ENCODE measurements at regions not wholly inside any gene's neighbourhood (a gene's known extent, or its start where the extent isn't known, plus 50 kb on each side); places are given as distances from the start of the nearest gene placed in this dataset.

DNA sequence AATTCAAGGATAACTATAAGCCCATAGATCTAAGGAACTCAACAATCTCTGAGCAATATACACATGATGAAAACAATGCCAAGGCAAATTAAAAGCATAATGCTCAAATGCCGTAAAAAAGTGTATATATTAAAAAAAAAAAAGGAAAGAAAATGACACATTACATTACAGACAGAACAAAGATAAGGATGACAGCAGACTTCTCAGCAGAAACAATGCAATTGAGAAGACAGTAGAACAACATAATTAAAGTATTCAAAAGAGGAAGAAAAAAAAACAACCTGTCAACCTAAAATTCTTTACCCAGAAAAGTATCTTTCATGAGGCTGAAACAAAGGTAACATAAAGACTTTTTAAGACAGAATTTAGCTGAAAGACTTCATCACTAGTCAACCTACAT is 591.7 kb downstream of the ZNF608 start:
- CTCF ChIA-PET (ENCODE audit: low intra/inter-chr PET ratio): no interaction called here
- no peaks in the 10 kb centered on the region for H4K20me1 ChIP-seq (replicated peaks; ENCODE audit: control insufficient read depth, insufficient read depth, low read length)
- H3K4me2 ChIP-seq (ENCODE audit: insufficient read depth, low read length): no peak overlapping the region
- H3K27ac ChIP-seq (ENCODE audit: extremely low read depth, low read depth, low read length): no peak overlapping the region
- no peaks in the 10 kb centered on the region for H3K36me3 ChIP-seq (ENCODE audit: control insufficient read depth, insufficient read depth, low read length)
- no peaks in the 10 kb centered on the region for H3K4me1 ChIP-seq (replicated peaks in 1 of 2; ENCODE audit: control insufficient read depth in 2 of 2, insufficient read depth in 2 of 2, low read length in 2 of 2)
- no peaks in the 10 kb centered on the region; the same call in 1 of the 2 replicates for H3K9me3 ChIP-seq (replicated peaks; ENCODE audit: control insufficient read depth, insufficient read depth, low read depth, low read length)
- H3K79me2 ChIP-seq (ENCODE audit: control insufficient read depth, insufficient read depth, low read length): no peaks in the 10 kb centered on the region
- no peak overlapping the region for H3K4me3 ChIP-seq
- POLR2A ChIA-PET: no interaction called here
- in situ Hi-C loops (cut with MboI) (no loop called here), intact Hi-C loops (cut with micrococcal nuclease) (no loop called here)
- DNase-seq (ENCODE audit: extremely low read depth in 1 of 4, low spot score in 3 of 4) (no peak), ATAC-seq (no peak), FAIRE-seq (no peak)
- WGBS (ENCODE audit: insufficient coverage, low coverage, missing lambda C conversion rate): 0% methylated on average over 1 of the region's 1 CpG
- H3K9ac ChIP-seq (ENCODE audit: insufficient read depth in 1 of 2, low read depth in 2 of 2, low read length in 2 of 2): no peak overlapping the region
- BruUV-seq (replicated peaks): no TSS peak
- H3K27me3 ChIP-seq (ENCODE audit: control insufficient read depth in 2 of 2, insufficient read depth in 2 of 2, low read length in 2 of 2): no peaks in the 10 kb centered on the region
- no peaks in the 10 kb centered on the region for H3K9me1 ChIP-seq (ENCODE audit: control insufficient read depth, insufficient read depth, low read length)
- H2AFZ ChIP-seq (ENCODE audit: low read depth, low read length): no peak overlapping the region
- no peak for TF ChIP-seq CHD7 (IDR thresholded peaks at IDR 0.05; ENCODE audit: low read depth, low read length)
- no peak for TF ChIP-seq MAFK (IDR thresholded peaks at IDR 0.05; ENCODE audit: low read length)
- TF ChIP-seq YBX1 (IDR thresholded peaks at IDR 0.05): no peak
- TF ChIP-seq TAF15 (IDR thresholded peaks at IDR 0.05; ENCODE audit: low read depth, low read length): no peak
- TF ChIP-seq, protein P1, sequence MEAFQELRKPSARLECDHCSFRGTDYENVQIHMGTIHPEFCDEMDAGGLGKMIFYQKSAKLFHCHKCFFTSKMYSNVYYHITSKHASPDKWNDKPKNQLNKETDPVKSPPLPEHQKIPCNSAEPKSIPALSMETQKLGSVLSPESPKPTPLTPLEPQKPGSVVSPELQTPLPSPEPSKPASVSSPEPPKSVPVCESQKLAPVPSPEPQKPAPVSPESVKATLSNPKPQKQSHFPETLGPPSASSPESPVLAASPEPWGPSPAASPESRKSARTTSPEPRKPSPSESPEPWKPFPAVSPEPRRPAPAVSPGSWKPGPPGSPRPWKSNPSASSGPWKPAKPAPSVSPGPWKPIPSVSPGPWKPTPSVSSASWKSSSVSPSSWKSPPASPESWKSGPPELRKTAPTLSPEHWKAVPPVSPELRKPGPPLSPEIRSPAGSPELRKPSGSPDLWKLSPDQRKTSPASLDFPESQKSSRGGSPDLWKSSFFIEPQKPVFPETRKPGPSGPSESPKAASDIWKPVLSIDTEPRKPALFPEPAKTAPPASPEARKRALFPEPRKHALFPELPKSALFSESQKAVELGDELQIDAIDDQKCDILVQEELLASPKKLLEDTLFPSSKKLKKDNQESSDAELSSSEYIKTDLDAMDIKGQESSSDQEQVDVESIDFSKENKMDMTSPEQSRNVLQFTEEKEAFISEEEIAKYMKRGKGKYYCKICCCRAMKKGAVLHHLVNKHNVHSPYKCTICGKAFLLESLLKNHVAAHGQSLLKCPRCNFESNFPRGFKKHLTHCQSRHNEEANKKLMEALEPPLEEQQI (IDR thresholded peaks at IDR 0.05): no peak
- no peak for TF ChIP-seq HOXB6 (CRISPR knock-in tag; IDR thresholded peaks at IDR 0.05; ENCODE audit: borderline replicate concordance)
- no peak for TF ChIP-seq RBM17 (IDR thresholded peaks at IDR 0.05; ENCODE audit: borderline replicate concordance, low read depth, low read length)
- no peak for TF ChIP-seq NRF1 (conservative IDR thresholded peaks at IDR 0.05 in 1 of 2, IDR thresholded peaks at IDR 0.05 in 1 of 2)
- no peak for TF ChIP-seq ZC3H8 (IDR thresholded peaks at IDR 0.05)
- TF ChIP-seq ESRRA (IDR thresholded peaks at IDR 0.05; ENCODE audit: borderline replicate concordance, low read depth): no peak
- no peak for TF ChIP-seq FUS (optimal IDR thresholded peaks at IDR 0.05; ENCODE audit: low read depth, low read length)
- TF ChIP-seq BRD4 (IDR thresholded peaks at IDR 0.05): no peak

All from K562 (cell line).